ENCODE measurements at regions not wholly inside any gene's neighbourhood (a gene's known extent, or its start where the extent isn't known, plus 50 kb on each side); places are given as distances from the start of the nearest gene placed in this dataset.

GRCh38 chr6:169960521-169960885 lies 209.1 kb downstream of the ERMARD start:
- DNase-seq: no peak

GRCh38 chr6:169960003-169960344 lies 208.6 kb downstream of the ERMARD start:
- DNase-seq: no peak

- DNase-seq: peak; percentile 62
Measured at GRCh38 chr6:169959136-169960002, 207.9 kb downstream of the ERMARD start.

GRCh38 chr6:169958510-169958909 lies 207.1 kb downstream of the ERMARD start:
- DNase-seq: no peak

- DNase-seq: no peak
Measured at GRCh38 chr6:169957351-169957963, 206.0 kb downstream of the ERMARD start.

GRCh38 chr6:169956580-169956979 lies 205.2 kb downstream of the ERMARD start:
- no peak for DNase-seq

GRCh38 chr6:169955731-169956437 lies 204.5 kb downstream of the ERMARD start:
- DNase-seq: no peak

- DNase-seq: no peak
Measured at GRCh38 chr6:169954977-169955376, 203.6 kb downstream of the ERMARD start.

GRCh38 chr6:169953686-169954085 lies 202.3 kb downstream of the ERMARD start:
- no peak for DNase-seq

- DNase-seq: peak; percentile 42
Measured at GRCh38 chr6:169950558-169950957, 199.1 kb downstream of the ERMARD start.

- DNase-seq: no peak
Measured at GRCh38 chr6:169949511-169950097, 198.2 kb downstream of the ERMARD start.

- DNase-seq: no peak
Measured at GRCh38 chr6:169946971-169947370, 195.5 kb downstream of the ERMARD start.

- DNase-seq: no peak
Measured at GRCh38 chr6:169945117-169945516, 193.7 kb downstream of the ERMARD start.

- no peak for DNase-seq
Measured at GRCh38 chr6:169944415-169944814, 193.0 kb downstream of the ERMARD start.

GRCh38 chr6:169944061-169944337 lies 192.6 kb downstream of the ERMARD start:
- DNase-seq: no peak

- DNase-seq: no peak
Measured at GRCh38 chr6:169943241-169944060, 192.0 kb downstream of the ERMARD start.

- no peak for DNase-seq
Measured at GRCh38 chr6:169942173-169942572, 190.8 kb downstream of the ERMARD start.

GRCh38 chr6:169940481-169941271 lies 189.3 kb downstream of the ERMARD start:
- DNase-seq: no peak

- no peak for DNase-seq
Measured at GRCh38 chr6:169939554-169940164, 188.2 kb downstream of the ERMARD start.

- no peak for DNase-seq
Measured at GRCh38 chr6:169938731-169939130, 187.3 kb downstream of the ERMARD start.

GRCh38 chr6:169938262-169938701 lies 186.9 kb downstream of the ERMARD start:
- DNase-seq: no peak

Measured in CD4-positive, alpha-beta T cell treated with Interleukin-17A for 1 hour (primary cell).